CD14-positive monocyte (primary cell): ENCODE measurements at regions not wholly inside any gene's neighbourhood (a gene's known extent, or its start where the extent isn't known, plus 50 kb on each side); places are given as distances from the start of the nearest gene placed in this dataset.

Experiments used
- DNase-seq, 3 donors: peaks; one replicate each; pipeline ENCODE4 v3.0.0-alpha.2; 2011 to 2022
- H2AFZ ChIP-seq: 2 replicates; pipeline ENCODE4 v1.6.0; 2012; ENCODE audit warnings: mild to moderate bottlenecking, low read depth, low read length, inconsistent platforms; ENCODE audit not compliant: insufficient read depth, poor library complexity, severe bottlenecking
- H3K27ac ChIP-seq, 2 donors: 1 replicate in 1 of 2; 2 replicates in 1 of 2; pipeline ENCODE4 v1.5.1; 2012 to 2013; ENCODE audit warnings: low read length in 2 of 2, control low read depth in 1 of 2, inconsistent platforms in 1 of 2, low read depth in 1 of 2, mild to moderate bottlenecking in 1 of 2
- H3K27me3 ChIP-seq, 2 donors: one replicate each; pipeline versions ENCODE4 v1.6.0 to v1.6.1; 2011 to 2013; ENCODE audit warnings: low read length in 2 of 2; ENCODE audit not compliant: control insufficient read depth in 2 of 2, insufficient read depth in 2 of 2
- H3K36me3 ChIP-seq, 2 donors: replicated peaks in 1 of 2; 1 replicate in 1 of 2; 2 replicates in 1 of 2; pipeline versions ENCODE4 v1.5.1 to v1.6.1; 2012 to 2013; ENCODE audit warnings: low read length in 2 of 2, control low read depth in 1 of 2, inconsistent platforms in 1 of 2, mild to moderate bottlenecking in 1 of 2; ENCODE audit not compliant: insufficient read depth in 2 of 2, control insufficient read depth in 1 of 2
- H3K4me1 ChIP-seq, 2 donors: 1 replicate in 1 of 2; 2 replicates in 1 of 2; pipeline versions ENCODE4 v1.5.1 to v1.6.1; 2012 to 2013; ENCODE audit warnings: low read length in 2 of 2, control low read depth in 1 of 2, inconsistent platforms in 1 of 2, mild to moderate bottlenecking in 1 of 2, moderate library complexity in 1 of 2; ENCODE audit not compliant: insufficient read depth in 2 of 2, control insufficient read depth in 1 of 2
- H3K4me2 ChIP-seq: replicated peaks from 2 replicates; pipeline ENCODE3; 2012; ENCODE audit warnings: low read length, moderate library complexity, mild to moderate bottlenecking; ENCODE audit not compliant: poor library complexity, severe bottlenecking; ENCODE audit errors: extremely low read depth
- H3K4me3 ChIP-seq, 3 experiments: fragments of 200-600 bp in 1 of 3; sonication (generic) in 1 of 3; replicated peaks in 1 of 3; 1 replicate in 2 of 3; 2 replicates in 1 of 3; pipeline ENCODE4 v1.5.1; 2011 to 2013; ENCODE audit warnings: low read length in 3 of 3, mild to moderate bottlenecking in 3 of 3, control low read depth in 2 of 3, low read depth in 2 of 3, inconsistent platforms in 1 of 3, moderate library complexity in 1 of 3
- H3K79me2 ChIP-seq: 2 replicates; pipeline ENCODE4 v1.6.0; 2012; ENCODE audit warnings: mild to moderate bottlenecking, control low read depth, inconsistent platforms, low read length, moderate library complexity; ENCODE audit not compliant: insufficient read depth
- H3K9ac ChIP-seq: 2 replicates; pipeline ENCODE4 v1.6.0; 2017; ENCODE audit warnings: low read length, mild to moderate bottlenecking; ENCODE audit not compliant: insufficient read depth, poor library complexity, severe bottlenecking
- H3K9me3 ChIP-seq, 2 donors: replicated peaks in 1 of 2; 1 replicate in 1 of 2; 2 replicates in 1 of 2; pipeline versions ENCODE4 v1.5.1 to v1.6.1; 2012 to 2013; ENCODE audit warnings: low read length in 2 of 2, control low read depth in 1 of 2; ENCODE audit not compliant: control insufficient read depth in 1 of 2, insufficient read depth in 1 of 2
- H4K20me1 ChIP-seq: 2 replicates; pipeline ENCODE4 v1.6.0; 2012; ENCODE audit warnings: mild to moderate bottlenecking, low read length, control low read depth, moderate library complexity; ENCODE audit not compliant: insufficient read depth
- H3K27ac Mint-ChIP-seq, 7 donors: one replicate each; pipeline ENCODE4 v1.8.0; 2020; ENCODE audit warnings: mild to moderate bottlenecking in 7 of 7, mixed read lengths in 7 of 7, moderate library complexity in 6 of 7, inconsistent platforms in 2 of 7
- H3K27me3 Mint-ChIP-seq, 3 donors: one replicate each; pipeline ENCODE4 v1.8.0; 2021 to 2022; ENCODE audit warnings: low read depth in 3 of 3, mild to moderate bottlenecking in 3 of 3, mixed read lengths in 3 of 3, moderate library complexity in 3 of 3, inconsistent platforms in 1 of 3
- H3K36me3 Mint-ChIP-seq, 2 donors: one replicate each; pipeline ENCODE4 v1.8.0; 2020; ENCODE audit warnings: mixed read lengths in 2 of 2, inconsistent platforms in 1 of 2, mild to moderate bottlenecking in 1 of 2
- H3K4me1 Mint-ChIP-seq: one replicate; pipeline ENCODE4 v1.8.0; 2020; ENCODE audit warnings: mild to moderate bottlenecking, mixed read lengths
- H3K4me3 Mint-ChIP-seq, 2 donors: one replicate each; pipeline ENCODE4 v1.8.0; 2020; ENCODE audit warnings: mild to moderate bottlenecking in 2 of 2, mixed read lengths in 2 of 2, moderate library complexity in 1 of 2
- H3K9me3 Mint-ChIP-seq, 7 donors: one replicate each; pipeline ENCODE4 v1.8.0; 2020 to 2022; ENCODE audit warnings: mixed read lengths in 7 of 7, mild to moderate bottlenecking in 6 of 7, moderate library complexity in 6 of 7, inconsistent platforms in 2 of 7
- CTCF ChIP-seq: fragments of 200-600 bp; IDR thresholded peaks from one replicate; pipeline ENCODE4 v1.8.0; 2022; ENCODE audit warnings: antibody characterized with exemption, mild to moderate bottlenecking
- intact Hi-C, 2 donors: fragments of 100-400 bp; cut with micrococcal nuclease; formaldehyde crosslinking; loops; one replicate each; pipeline versions ENCODE4 v1.15.0 to v1.15.1; 2023

GRCh38 chr4:174183259-174183658 is 100.2 kb downstream of the FBXO8 start:
- H2AFZ ChIP-seq: no peak overlapping the region
- Mint-ChIP-seq H3K27me3 (peaks cover 3 to 8% (median 7%) of the 10 kb centered on the region in 3 donors), H3K36me3 (no peaks in the 10 kb centered on the region), H3K4me3 (no peak overlapping the region), H3K9me3 (peaks cover 0 to 5% (median 0%) of the 10 kb centered on the region in 7 donors), H3K27ac (no peak overlapping the region), H3K4me1 (no peaks in the 10 kb centered on the region)
- H3K4me2 ChIP-seq: no peak overlapping the region
- H3K36me3 ChIP-seq: no peaks in the 10 kb centered on the region
- no peak overlapping the region for H3K9ac ChIP-seq
- no peaks in the 10 kb centered on the region for H3K79me2 ChIP-seq
- intact Hi-C loops: no loop called here
- H3K27ac ChIP-seq: no peak overlapping the region
- H3K27me3 ChIP-seq: no peaks in the 10 kb centered on the region
- DNase-seq: no peak
- no peaks in the 10 kb centered on the region for H4K20me1 ChIP-seq
- H3K4me1 ChIP-seq: no peaks in the 10 kb centered on the region
- no peak for TF ChIP-seq CTCF
- no peak overlapping the region for H3K4me3 ChIP-seq
- no peaks in the 10 kb centered on the region for H3K9me3 ChIP-seq

- Histone ChIP-seq H2AFZ (no peak overlapping the region), H4K20me1 (no peaks in the 10 kb centered on the region), H3K27ac (no peak overlapping the region), H3K9me3 (no peaks in the 10 kb centered on the region), H3K79me2 (no peaks in the 10 kb centered on the region), H3K4me2 (no peak overlapping the region), H3K9ac (no peak overlapping the region), H3K36me3 (no peaks in the 10 kb centered on the region), H3K4me1 (no peaks in the 10 kb centered on the region), H3K4me3 (no peak overlapping the region), H3K27me3 (peaks cover 0 to 2% of the 10 kb centered on the region in 2 donors)
- H3K9me3 Mint-ChIP-seq: peaks cover 0 to 5% (median 0%) of the 10 kb centered on the region in 7 donors
- H3K4me1 Mint-ChIP-seq: no peaks in the 10 kb centered on the region
- DNase-seq: no peak
- H3K4me3 Mint-ChIP-seq: no peak overlapping the region
- no peak overlapping the region for H3K27ac Mint-ChIP-seq
- intact Hi-C loops: no loop called here
- no peaks in the 10 kb centered on the region for H3K36me3 Mint-ChIP-seq
- TF ChIP-seq CTCF: no peak
- H3K27me3 Mint-ChIP-seq: peaks cover 3 to 6% (median 3%) of the 10 kb centered on the region in 3 donors
Observed at GRCh38 chr4:174181827-174182226, 101.6 kb downstream of the FBXO8 start.
